Activated naive CD8-positive, alpha-beta T cell treated with anti-CD3 and anti-CD28 coated beads, Interleukin-2, amount 50 U/mL, for 24 hours (primary cell): ENCODE measurements at regions not wholly inside any gene's neighbourhood (a gene's known extent, or its start where the extent isn't known, plus 50 kb on each side); places are given as distances from the start of the nearest gene placed in this dataset.
A peak's percentile ranks its signal among the peaks of the same experiment; 100 is the strongest.
"Not testable (repeated sequence)": the region's sequence is repeated elsewhere in the genome, so short reads cannot be mapped to it uniquely, and the experiment has no call there.

Experiments used
- ATAC-seq: fragments of 150-1000 bp; cut with Tn5 transposase; one replicate; pipeline ENCODE4 v1.10.0; 2021
- DNase-seq: peaks from one replicate; pipeline ENCODE4 v3.0.0; 2021
- H3K27ac Mint-ChIP-seq: one replicate; pipeline ENCODE4 v1.8.0; 2021; ENCODE audit warnings: mild to moderate bottlenecking, mixed read lengths
- H3K27me3 Mint-ChIP-seq: one replicate; pipeline ENCODE4 v1.8.0; 2021; ENCODE audit warnings: mixed read lengths
- H3K36me3 Mint-ChIP-seq: one replicate; pipeline ENCODE4 v1.8.0; 2021; ENCODE audit warnings: low read depth, mixed read lengths
- H3K4me1 Mint-ChIP-seq: one replicate; pipeline ENCODE4 v1.8.0; 2021; ENCODE audit warnings: mixed read lengths
- H3K4me3 Mint-ChIP-seq: one replicate; pipeline ENCODE4 v1.8.0; 2021; ENCODE audit warnings: mild to moderate bottlenecking, moderate library complexity, mixed read lengths
- H3K9me3 Mint-ChIP-seq: one replicate; pipeline ENCODE4 v1.8.0; 2021; ENCODE audit warnings: mixed read lengths

GRCh38 chr2:12484536-12485115 is 232.1 kb upstream of the TRIB2 start:
- Mint-ChIP-seq H3K4me3 (no peak overlapping the region), H3K36me3 (no peaks in the 10 kb centered on the region), H3K4me1 (peaks cover 44% of the 10 kb centered on the region), H3K27me3 (no peaks in the 10 kb centered on the region), H3K9me3 (no peaks in the 10 kb centered on the region), H3K27ac (no peak overlapping the region)
- ATAC-seq (no peak), DNase-seq (no peak)

DNA sequence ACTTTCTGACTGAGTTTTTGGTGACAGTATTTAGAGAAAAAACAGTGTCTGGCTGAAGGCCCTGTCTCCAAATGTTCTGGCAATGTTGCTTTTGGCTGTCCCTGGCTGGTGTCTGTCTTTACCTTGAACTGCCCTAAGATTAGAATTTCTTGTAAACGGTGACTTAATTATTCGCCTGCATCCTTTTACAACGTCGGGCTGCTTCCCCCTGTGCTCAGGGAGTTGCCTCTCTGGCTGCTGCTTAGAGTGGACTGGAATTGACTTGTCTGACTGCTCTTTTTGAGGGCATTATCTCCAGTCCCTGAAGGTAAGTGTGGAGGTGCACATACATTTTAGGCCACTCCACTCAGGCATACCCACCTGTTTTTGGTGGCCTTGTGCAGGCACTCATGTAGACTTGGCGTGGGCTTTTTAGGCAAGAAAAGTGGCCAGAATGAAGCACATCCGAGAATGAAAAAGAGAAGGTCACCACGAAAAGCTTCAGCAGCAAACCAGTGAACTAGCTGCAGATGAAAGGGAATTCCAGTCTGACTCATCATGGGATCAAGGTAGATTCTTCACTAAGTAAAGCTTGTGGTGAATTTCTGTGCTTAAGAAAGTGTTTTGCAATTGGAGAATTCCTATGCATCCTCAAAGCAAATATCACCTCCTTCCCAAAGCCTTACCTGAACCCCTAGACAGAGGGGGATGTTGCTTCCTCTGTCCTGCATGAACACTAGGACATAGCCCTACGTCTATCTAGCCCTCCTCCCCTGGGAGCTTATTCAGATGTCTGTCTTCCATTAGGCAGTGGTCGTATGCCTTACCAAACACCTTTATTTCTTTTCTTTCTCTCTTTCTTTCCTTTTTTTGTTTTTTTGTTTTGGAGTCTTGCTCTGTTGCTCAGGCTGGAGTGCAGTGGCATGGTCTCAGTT is 230.3 kb upstream of the TRIB2 start:
- Mint-ChIP-seq H3K4me1 (peaks cover 51% of the 10 kb centered on the region), H3K36me3 (no peaks in the 10 kb centered on the region)
- ATAC-seq = no peak

DNA sequence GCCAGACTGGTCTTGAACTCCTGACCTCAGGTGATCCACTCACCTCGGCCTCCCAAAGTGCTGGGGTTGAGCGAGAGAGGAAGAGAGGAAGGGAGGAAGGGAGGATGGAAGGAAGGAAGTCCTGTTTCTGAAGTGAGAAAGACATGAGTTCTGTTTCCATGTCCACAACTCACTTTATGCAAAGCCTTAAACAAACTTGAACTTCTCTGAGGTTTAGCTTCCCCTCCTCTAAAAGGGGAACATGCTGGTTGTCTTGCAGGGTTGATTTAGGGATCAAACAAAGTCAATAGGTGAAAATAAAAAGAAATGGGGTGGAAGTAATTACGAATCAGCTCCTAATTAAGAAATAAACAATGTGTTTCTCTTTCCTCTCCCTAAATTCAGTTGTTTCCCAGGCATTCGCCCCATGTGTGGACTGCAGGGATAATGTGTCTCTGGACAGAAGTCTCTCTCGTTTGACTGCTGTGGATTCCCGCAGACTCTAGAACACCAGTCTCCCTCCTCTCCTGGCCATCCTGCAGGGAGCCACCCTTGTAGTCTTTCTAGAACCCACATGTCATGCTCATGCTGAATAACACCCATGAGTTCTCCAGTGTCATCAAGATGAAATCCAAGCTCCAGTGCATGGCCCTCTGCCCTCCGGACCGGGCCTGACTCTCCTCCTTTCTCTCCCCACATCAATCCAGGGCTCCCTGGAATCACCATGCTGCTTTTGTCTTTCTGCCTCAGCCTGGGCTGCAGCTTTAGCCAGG is 229.3 kb upstream of the TRIB2 start:
- DNase-seq (no peak), ATAC-seq (no peak)
- no peaks in the 10 kb centered on the region for H3K36me3 Mint-ChIP-seq
- H3K9me3 Mint-ChIP-seq = no peaks in the 10 kb centered on the region
- H3K4me3 Mint-ChIP-seq = no peak overlapping the region
- peaks cover 51% of the 10 kb centered on the region for H3K4me1 Mint-ChIP-seq
- no peak overlapping the region for H3K27ac Mint-ChIP-seq
- no peaks in the 10 kb centered on the region for H3K27me3 Mint-ChIP-seq

More for the DNA sequence above, 230.3 kb upstream of the TRIB2 start:
- H3K9me3 Mint-ChIP-seq = no peaks in the 10 kb centered on the region
- H3K4me3 Mint-ChIP-seq = no peak overlapping the region
- no peak for DNase-seq
- no peaks in the 10 kb centered on the region for H3K27me3 Mint-ChIP-seq
- no peak overlapping the region for H3K27ac Mint-ChIP-seq

DNA sequence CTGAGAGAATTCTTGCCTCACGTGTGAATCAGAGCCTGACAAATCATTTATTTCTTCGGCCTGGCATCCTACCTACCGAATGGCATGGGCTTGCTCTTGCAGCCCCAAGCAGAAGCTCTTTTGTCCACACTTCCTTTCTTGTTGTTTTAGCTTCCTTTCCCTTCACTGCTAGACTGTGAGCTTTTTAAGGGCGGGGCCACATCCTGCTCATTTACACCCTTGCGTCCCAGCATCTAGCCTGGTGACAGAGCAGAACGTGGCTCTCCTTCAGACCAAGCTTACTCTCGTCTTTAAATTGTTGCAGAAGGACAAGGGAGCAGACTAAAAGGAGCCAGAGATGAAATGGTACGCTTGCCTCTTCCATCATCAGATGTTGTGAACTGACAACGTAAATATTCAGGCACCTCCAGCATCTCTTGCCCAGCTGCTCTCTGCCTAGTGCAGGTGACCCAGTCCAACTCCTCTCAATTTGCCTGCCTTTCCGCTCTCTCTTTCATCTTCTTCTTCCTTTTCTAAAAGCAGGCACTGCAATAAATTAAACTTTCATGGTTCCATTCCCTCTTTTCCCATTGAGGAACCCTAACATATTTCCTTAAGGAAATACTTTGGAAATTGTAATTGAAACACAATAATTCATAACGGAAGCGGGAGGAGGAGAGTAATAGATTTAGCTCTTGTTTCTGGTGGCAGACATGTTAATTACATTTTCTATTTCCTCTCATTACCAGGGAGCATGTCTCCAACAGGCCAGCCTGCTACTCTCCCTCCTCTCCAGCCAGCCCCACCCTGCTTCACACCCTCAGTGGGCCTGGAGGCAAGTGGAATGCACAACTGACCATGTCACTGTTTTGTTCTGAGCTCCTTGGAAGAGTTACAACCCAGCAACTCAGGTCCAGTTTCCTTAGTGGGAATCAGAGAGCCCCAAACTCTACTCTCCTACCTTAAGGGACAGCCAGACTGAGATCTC is 228.1 kb upstream of the TRIB2 start:
- no peak overlapping the region for H3K27ac Mint-ChIP-seq
- H3K9me3 Mint-ChIP-seq = no peaks in the 10 kb centered on the region

DNA sequence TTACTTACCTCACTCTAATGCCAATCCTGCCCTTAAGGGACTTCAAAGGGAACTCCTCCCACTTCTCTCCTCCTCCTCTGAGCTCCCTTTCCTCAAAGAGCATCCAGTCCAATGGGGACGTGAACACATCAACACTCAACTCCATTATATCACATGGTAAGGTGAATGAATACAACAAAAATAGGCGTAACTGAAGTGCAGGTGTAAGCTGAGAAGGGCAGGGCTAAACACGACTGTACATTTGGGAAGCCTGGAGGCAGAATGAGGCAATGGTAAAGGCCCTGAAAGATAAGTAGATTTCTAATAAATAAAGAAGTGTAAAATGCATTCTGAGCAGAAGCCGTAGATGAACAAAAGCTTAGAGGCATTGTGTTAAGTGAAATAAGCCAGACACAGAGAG is 226.1 kb upstream of the TRIB2 start:
- H3K4me3 Mint-ChIP-seq = no peak overlapping the region
- H3K27me3 Mint-ChIP-seq = no peaks in the 10 kb centered on the region
- DNase-seq = no peak
- no peaks in the 10 kb centered on the region for H3K36me3 Mint-ChIP-seq
- no peak for ATAC-seq
- H3K27ac Mint-ChIP-seq = no peak overlapping the region
- peaks cover 52% of the 10 kb centered on the region for H3K4me1 Mint-ChIP-seq
- no peaks in the 10 kb centered on the region for H3K9me3 Mint-ChIP-seq

More for the DNA sequence above, 228.1 kb upstream of the TRIB2 start:
- DNase-seq (peak; percentile 34), ATAC-seq (peak; percentile 65)
- Mint-ChIP-seq H3K4me3 (no peak overlapping the region), H3K4me1 (peaks cover 58% of the 10 kb centered on the region), H3K36me3 (no peaks in the 10 kb centered on the region), H3K27me3 (no peaks in the 10 kb centered on the region)

DNA sequence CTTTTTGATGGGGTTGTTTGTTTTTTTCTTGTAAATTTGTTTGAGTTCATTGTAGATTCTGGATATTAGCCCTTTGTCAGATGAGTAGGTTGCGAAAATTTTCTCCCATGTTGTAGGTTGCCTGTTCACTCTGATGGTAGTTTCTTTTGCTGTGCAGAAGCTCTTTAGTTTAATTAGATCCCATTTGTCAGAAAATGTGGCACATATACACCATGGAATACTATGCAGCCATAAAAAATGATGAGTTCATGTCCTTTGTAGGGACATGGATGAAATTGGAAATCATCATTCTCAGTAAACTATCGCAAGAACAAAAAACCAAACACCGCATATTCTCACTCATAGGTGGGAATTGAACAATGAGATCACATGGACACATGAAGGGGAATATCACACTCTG is 224.4 kb upstream of the TRIB2 start:
- peaks cover 51% of the 10 kb centered on the region for H3K4me1 Mint-ChIP-seq
- ATAC-seq, H3K4me3 Mint-ChIP-seq, H3K27me3 Mint-ChIP-seq, H3K9me3 Mint-ChIP-seq, H3K27ac Mint-ChIP-seq, DNase-seq, H3K36me3 Mint-ChIP-seq: not testable (repeated sequence)

GRCh38 chr2:12493031-12493513 is 223.7 kb upstream of the TRIB2 start:
- Mint-ChIP-seq H3K27ac (no peak overlapping the region), H3K4me1 (peaks cover 51% of the 10 kb centered on the region), H3K27me3 (no peaks in the 10 kb centered on the region), H3K36me3 (no peaks in the 10 kb centered on the region), H3K9me3 (peaks cover 4% of the 10 kb centered on the region), H3K4me3 (no peak overlapping the region)
- ATAC-seq (peak; percentile 76), DNase-seq (peak; percentile 22)

DNA sequence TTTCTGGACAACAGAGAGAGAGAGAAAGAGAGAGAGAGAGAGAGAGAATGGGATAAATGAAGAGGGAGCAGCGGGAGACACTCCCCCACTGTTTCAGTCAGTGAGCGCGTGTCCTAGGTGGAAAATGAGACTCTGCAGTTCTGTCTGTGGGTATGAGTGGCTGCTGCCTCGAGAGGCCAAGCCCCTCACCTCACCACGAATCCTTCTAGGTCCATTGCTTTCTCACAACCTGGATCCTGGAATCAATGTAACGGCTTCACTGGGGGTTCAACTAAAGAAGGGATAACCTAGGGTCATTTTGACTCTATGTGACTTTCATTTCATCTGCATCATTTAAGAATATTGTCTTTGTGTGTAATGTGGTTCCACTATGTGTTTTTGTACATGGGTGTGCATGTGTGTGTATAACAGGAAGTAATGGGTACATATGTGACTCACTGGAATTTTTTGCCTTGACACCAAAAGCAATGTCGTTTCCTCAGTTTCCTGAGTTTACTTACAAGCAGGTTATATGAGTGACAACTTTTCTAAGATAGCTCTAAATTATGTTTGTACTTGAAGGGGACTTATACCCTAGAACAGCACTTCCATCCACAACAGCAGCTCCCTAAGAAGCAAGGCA is 221.4 kb upstream of the TRIB2 start:
- H3K36me3 Mint-ChIP-seq = no peaks in the 10 kb centered on the region
- no peak overlapping the region for H3K27ac Mint-ChIP-seq
- peak; percentile 50 for ATAC-seq
- no peaks in the 10 kb centered on the region for H3K27me3 Mint-ChIP-seq
- peaks cover 4% of the 10 kb centered on the region for H3K9me3 Mint-ChIP-seq
- no peak overlapping the region for H3K4me3 Mint-ChIP-seq
- H3K4me1 Mint-ChIP-seq = peaks cover 63% of the 10 kb centered on the region
- DNase-seq = no peak

- peaks cover under 1% of the 10 kb centered on the region for H3K36me3 Mint-ChIP-seq
- DNase-seq (no peak), ATAC-seq (no peak)
- no peak overlapping the region for H3K27ac Mint-ChIP-seq
- H3K4me1 Mint-ChIP-seq = peaks cover 81% of the 10 kb centered on the region
- H3K4me3 Mint-ChIP-seq = no peak overlapping the region
- H3K27me3 Mint-ChIP-seq = no peaks in the 10 kb centered on the region
- H3K9me3 Mint-ChIP-seq = peaks cover 4% of the 10 kb centered on the region
Observed at GRCh38 chr2:12498286-12498685, 218.4 kb upstream of the TRIB2 start.

DNA sequence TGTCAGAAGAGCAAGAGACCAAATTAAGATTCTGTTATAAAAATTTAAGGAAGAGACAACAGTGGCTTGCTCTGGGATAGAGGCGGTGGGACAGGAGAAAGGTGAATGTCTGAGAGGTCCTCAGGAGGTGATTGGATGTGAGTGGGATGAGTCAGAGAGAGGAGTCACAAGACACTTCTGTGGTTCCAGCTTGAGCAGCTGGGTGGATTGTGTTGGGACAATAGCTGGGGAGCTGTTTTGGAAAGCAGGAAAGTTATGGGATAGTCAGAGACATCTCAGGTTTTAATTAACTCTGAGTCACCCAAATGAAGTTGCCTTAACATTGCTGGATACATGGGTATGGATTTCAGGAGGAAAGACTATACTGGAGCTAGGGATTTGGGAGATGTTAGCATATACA is 218.0 kb upstream of the TRIB2 start:
- Mint-ChIP-seq H3K36me3 (peaks cover 2% of the 10 kb centered on the region), H3K27me3 (no peaks in the 10 kb centered on the region), H3K27ac (no peak overlapping the region), H3K4me3 (no peak overlapping the region), H3K9me3 (peaks cover 4% of the 10 kb centered on the region), H3K4me1 (peaks cover 83% of the 10 kb centered on the region)
- DNase-seq (no peak), ATAC-seq (no peak)

GRCh38 chr2:12500899-12501298 is 215.8 kb upstream of the TRIB2 start:
- Mint-ChIP-seq H3K36me3 (peaks cover 8% of the 10 kb centered on the region), H3K27ac (no peak overlapping the region), H3K9me3 (peaks cover 16% of the 10 kb centered on the region), H3K4me3 (no peak overlapping the region), H3K4me1 (peaks cover 94% of the 10 kb centered on the region), H3K27me3 (no peaks in the 10 kb centered on the region)
- ATAC-seq (no peak), DNase-seq (no peak)

- Mint-ChIP-seq H3K36me3 (peaks cover 8% of the 10 kb centered on the region), H3K4me1 (peaks cover 94% of the 10 kb centered on the region)
- DNase-seq = peak; percentile 72
Observed at GRCh38 chr2:12501469-12502158, 215.1 kb upstream of the TRIB2 start.

DNA sequence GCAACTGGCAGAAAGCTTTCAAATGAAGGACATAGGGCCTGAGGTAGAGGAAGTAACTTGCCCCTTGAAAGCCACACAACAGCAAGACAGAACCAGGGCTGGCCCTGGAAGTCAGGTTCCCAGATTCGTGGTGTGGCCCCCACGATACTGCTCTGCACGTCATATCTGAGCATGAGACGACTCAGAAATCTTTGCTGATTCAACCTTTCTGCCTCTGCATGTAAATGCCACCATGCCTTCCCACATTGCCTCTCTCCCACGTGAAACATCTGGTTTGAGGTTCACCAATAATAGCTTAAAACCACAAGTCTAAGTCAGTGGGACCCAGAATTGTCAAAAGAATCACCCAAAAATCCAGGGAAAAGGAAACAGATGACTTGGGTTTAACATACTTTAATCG is 214.0 kb upstream of the TRIB2 start:
- Mint-ChIP-seq H3K4me1 (peaks cover 99% of the 10 kb centered on the region), H3K27ac (peak overlapping the region; percentile 72), H3K9me3 (peaks cover 11% of the 10 kb centered on the region), H3K4me3 (peak overlapping the region; percentile 33), H3K36me3 (peaks cover 8% of the 10 kb centered on the region), H3K27me3 (no peaks in the 10 kb centered on the region)
- DNase-seq = peak; percentile 50
- ATAC-seq = peak; percentile 45

More at GRCh38 chr2:12501469-12502158, 215.1 kb upstream of the TRIB2 start:
- Mint-ChIP-seq H3K27ac (peak overlapping the region; percentile 72), H3K4me3 (no peak overlapping the region), H3K9me3 (peaks cover 12% of the 10 kb centered on the region), H3K27me3 (no peaks in the 10 kb centered on the region)
- peak; percentile 61 for ATAC-seq
